CD14-positive monocyte (primary cell): ENCODE measurements at regions not wholly inside any gene's neighbourhood (a gene's known extent, or its start where the extent isn't known, plus 50 kb on each side); places are given as distances from the start of the nearest gene placed in this dataset.

Experiments used
- DNase-seq, 3 donors: peaks; one replicate each; pipeline ENCODE4 v3.0.0-alpha.2; 2011 to 2022
- H2AFZ ChIP-seq: 2 replicates; pipeline ENCODE4 v1.6.0; 2012; ENCODE audit warnings: mild to moderate bottlenecking, low read depth, low read length, inconsistent platforms; ENCODE audit not compliant: insufficient read depth, poor library complexity, severe bottlenecking
- H3K27ac ChIP-seq, 2 donors: 1 replicate in 1 of 2; 2 replicates in 1 of 2; pipeline ENCODE4 v1.5.1; 2012 to 2013; ENCODE audit warnings: low read length in 2 of 2, control low read depth in 1 of 2, inconsistent platforms in 1 of 2, low read depth in 1 of 2, mild to moderate bottlenecking in 1 of 2
- H3K27me3 ChIP-seq, 2 donors: one replicate each; pipeline versions ENCODE4 v1.6.0 to v1.6.1; 2011 to 2013; ENCODE audit warnings: low read length in 2 of 2; ENCODE audit not compliant: control insufficient read depth in 2 of 2, insufficient read depth in 2 of 2
- H3K36me3 ChIP-seq, 2 donors: replicated peaks in 1 of 2; 1 replicate in 1 of 2; 2 replicates in 1 of 2; pipeline versions ENCODE4 v1.5.1 to v1.6.1; 2012 to 2013; ENCODE audit warnings: low read length in 2 of 2, control low read depth in 1 of 2, inconsistent platforms in 1 of 2, mild to moderate bottlenecking in 1 of 2; ENCODE audit not compliant: insufficient read depth in 2 of 2, control insufficient read depth in 1 of 2
- H3K4me1 ChIP-seq, 2 donors: 1 replicate in 1 of 2; 2 replicates in 1 of 2; pipeline versions ENCODE4 v1.5.1 to v1.6.1; 2012 to 2013; ENCODE audit warnings: low read length in 2 of 2, control low read depth in 1 of 2, inconsistent platforms in 1 of 2, mild to moderate bottlenecking in 1 of 2, moderate library complexity in 1 of 2; ENCODE audit not compliant: insufficient read depth in 2 of 2, control insufficient read depth in 1 of 2
- H3K4me2 ChIP-seq: replicated peaks from 2 replicates; pipeline ENCODE3; 2012; ENCODE audit warnings: low read length, moderate library complexity, mild to moderate bottlenecking; ENCODE audit not compliant: poor library complexity, severe bottlenecking; ENCODE audit errors: extremely low read depth
- H3K4me3 ChIP-seq, 3 experiments: fragments of 200-600 bp in 1 of 3; sonication (generic) in 1 of 3; replicated peaks in 1 of 3; 1 replicate in 2 of 3; 2 replicates in 1 of 3; pipeline ENCODE4 v1.5.1; 2011 to 2013; ENCODE audit warnings: low read length in 3 of 3, mild to moderate bottlenecking in 3 of 3, control low read depth in 2 of 3, low read depth in 2 of 3, inconsistent platforms in 1 of 3, moderate library complexity in 1 of 3
- H3K79me2 ChIP-seq: 2 replicates; pipeline ENCODE4 v1.6.0; 2012; ENCODE audit warnings: mild to moderate bottlenecking, control low read depth, inconsistent platforms, low read length, moderate library complexity; ENCODE audit not compliant: insufficient read depth
- H3K9ac ChIP-seq: 2 replicates; pipeline ENCODE4 v1.6.0; 2017; ENCODE audit warnings: low read length, mild to moderate bottlenecking; ENCODE audit not compliant: insufficient read depth, poor library complexity, severe bottlenecking
- H3K9me3 ChIP-seq, 2 donors: replicated peaks in 1 of 2; 1 replicate in 1 of 2; 2 replicates in 1 of 2; pipeline versions ENCODE4 v1.5.1 to v1.6.1; 2012 to 2013; ENCODE audit warnings: low read length in 2 of 2, control low read depth in 1 of 2; ENCODE audit not compliant: control insufficient read depth in 1 of 2, insufficient read depth in 1 of 2
- H4K20me1 ChIP-seq: 2 replicates; pipeline ENCODE4 v1.6.0; 2012; ENCODE audit warnings: mild to moderate bottlenecking, low read length, control low read depth, moderate library complexity; ENCODE audit not compliant: insufficient read depth
- H3K27ac Mint-ChIP-seq, 7 donors: one replicate each; pipeline ENCODE4 v1.8.0; 2020; ENCODE audit warnings: mild to moderate bottlenecking in 7 of 7, mixed read lengths in 7 of 7, moderate library complexity in 6 of 7, inconsistent platforms in 2 of 7
- H3K27me3 Mint-ChIP-seq, 3 donors: one replicate each; pipeline ENCODE4 v1.8.0; 2021 to 2022; ENCODE audit warnings: low read depth in 3 of 3, mild to moderate bottlenecking in 3 of 3, mixed read lengths in 3 of 3, moderate library complexity in 3 of 3, inconsistent platforms in 1 of 3
- H3K36me3 Mint-ChIP-seq, 2 donors: one replicate each; pipeline ENCODE4 v1.8.0; 2020; ENCODE audit warnings: mixed read lengths in 2 of 2, inconsistent platforms in 1 of 2, mild to moderate bottlenecking in 1 of 2
- H3K4me1 Mint-ChIP-seq: one replicate; pipeline ENCODE4 v1.8.0; 2020; ENCODE audit warnings: mild to moderate bottlenecking, mixed read lengths
- H3K4me3 Mint-ChIP-seq, 2 donors: one replicate each; pipeline ENCODE4 v1.8.0; 2020; ENCODE audit warnings: mild to moderate bottlenecking in 2 of 2, mixed read lengths in 2 of 2, moderate library complexity in 1 of 2
- H3K9me3 Mint-ChIP-seq, 7 donors: one replicate each; pipeline ENCODE4 v1.8.0; 2020 to 2022; ENCODE audit warnings: mixed read lengths in 7 of 7, mild to moderate bottlenecking in 6 of 7, moderate library complexity in 6 of 7, inconsistent platforms in 2 of 7
- CTCF ChIP-seq: fragments of 200-600 bp; IDR thresholded peaks from one replicate; pipeline ENCODE4 v1.8.0; 2022; ENCODE audit warnings: antibody characterized with exemption, mild to moderate bottlenecking
- WGBS: methylation state at CpG from one replicate; pipeline ENCODE4 v1.1.5; 2013; ENCODE audit warnings: missing lambda C conversion rate; ENCODE audit not compliant: insufficient coverage; 5-methylcytosine and 5-hydroxymethylcytosine counted together
- intact Hi-C, 2 donors: fragments of 100-400 bp; cut with micrococcal nuclease; formaldehyde crosslinking; loops; one replicate each; pipeline versions ENCODE4 v1.15.0 to v1.15.1; 2023

GRCh38 chr7:12949060-12949931, 261.9 kb downstream of the ARL4A start:
- Histone ChIP-seq H3K36me3 (no peaks in the 10 kb centered on the region), H4K20me1 (no peaks in the 10 kb centered on the region), H3K9me3 (no peaks in the 10 kb centered on the region), H3K9ac (no peak overlapping the region), H3K27ac (no peak overlapping the region), H3K27me3 (no peaks in the 10 kb centered on the region), H3K79me2 (no peaks in the 10 kb centered on the region), H3K4me3 (no peak overlapping the region), H2AFZ (no peak overlapping the region), H3K4me1 (no peaks in the 10 kb centered on the region), H3K4me2 (no peak overlapping the region)
- no CpG with 5 or more reads among the region's 4 CpGs for WGBS
- no peak for TF ChIP-seq CTCF
- DNase-seq, result no peak
- intact Hi-C loops, result no loop called here
- H3K4me1 Mint-ChIP-seq, result no peaks in the 10 kb centered on the region
- H3K4me3 Mint-ChIP-seq, result no peak overlapping the region
- no peak overlapping the region for H3K27ac Mint-ChIP-seq
- no peaks in the 10 kb centered on the region for H3K27me3 Mint-ChIP-seq
- H3K36me3 Mint-ChIP-seq, result no peaks in the 10 kb centered on the region
- H3K9me3 Mint-ChIP-seq, result no peaks in the 10 kb centered on the region

GRCh38 chr7:12951397-12951801, 264.0 kb downstream of the ARL4A start:
- H3K4me3 ChIP-seq, result no peak overlapping the region
- H3K27me3 ChIP-seq, result no peaks in the 10 kb centered on the region
- H2AFZ ChIP-seq, result no peak overlapping the region
- no peak overlapping the region for H3K9ac ChIP-seq
- intact Hi-C loops, result no loop called here
- no peak overlapping the region for H3K27ac Mint-ChIP-seq
- H3K4me1 ChIP-seq, result no peaks in the 10 kb centered on the region
- H3K36me3 Mint-ChIP-seq, result no peaks in the 10 kb centered on the region
- H3K4me2 ChIP-seq, result no peak overlapping the region
- no peak for TF ChIP-seq CTCF
- no peaks in the 10 kb centered on the region for H4K20me1 ChIP-seq
- no peaks in the 10 kb centered on the region for H3K36me3 ChIP-seq
- peaks cover 0 to 6% (median 0%) of the 10 kb centered on the region in 7 donors for H3K9me3 Mint-ChIP-seq
- no peak for DNase-seq
- no peak overlapping the region for H3K27ac ChIP-seq
- no peaks in the 10 kb centered on the region for H3K9me3 ChIP-seq
- no peak overlapping the region for H3K4me3 Mint-ChIP-seq
- no CpG with 5 or more reads among the region's 6 CpGs for WGBS
- H3K79me2 ChIP-seq, result no peaks in the 10 kb centered on the region
- no peaks in the 10 kb centered on the region for H3K27me3 Mint-ChIP-seq
- H3K4me1 Mint-ChIP-seq, result no peaks in the 10 kb centered on the region
